SK-N-SH treated with all-trans-retinoic acid at 6 μM for 48 hours (cell line): ENCODE measurements at regions not wholly inside any gene's neighbourhood (a gene's known extent, or its start where the extent isn't known, plus 50 kb on each side); places are given as distances from the start of the nearest gene placed in this dataset.

Experiments used
- ISL1 ChIP-seq: fragments of 250-450 bp; sonication (Bioruptor Pico); IDR thresholded peaks from 2 replicates; pipeline ENCODE4 v2.1.2; 2022; ENCODE audit warnings: mild to moderate bottlenecking, moderate library complexity
- TOX ChIP-seq: fragments of 250-450 bp; sonication (Bioruptor Pico); IDR thresholded peaks from 2 replicates; pipeline ENCODE4 v1.8.0; 2021; ENCODE audit warnings: mild to moderate bottlenecking, moderate library complexity, borderline replicate concordance
- ZC3H10 ChIP-seq: fragments of 250-450 bp; sonication (Bioruptor Pico); IDR thresholded peaks from 2 replicates; pipeline ENCODE4 v1.5.1; 2021; ENCODE audit warnings: mild to moderate bottlenecking, moderate library complexity
- ZFP3 ChIP-seq: fragments of 250-450 bp; sonication (Bioruptor Pico); IDR thresholded peaks from 2 replicates; pipeline ENCODE4 v1.5.0; 2020; ENCODE audit warnings: mild to moderate bottlenecking, moderate library complexity
- ZFP30 ChIP-seq: fragments of 450-650 bp; formaldehyde crosslinking; IDR thresholded peaks from 2 replicates; pipeline ENCODE4 v1.5.0; 2022; ENCODE audit warnings: mild to moderate bottlenecking, moderate library complexity
- TF ChIP-seq, protein P1 (sequence below): fragments of 250-450 bp; sonication (Bioruptor Pico); IDR thresholded peaks from 2 replicates; pipeline ENCODE4 v1.8.0; 2020; ENCODE audit warnings: mild to moderate bottlenecking, moderate library complexity, borderline replicate concordance

DNA sequence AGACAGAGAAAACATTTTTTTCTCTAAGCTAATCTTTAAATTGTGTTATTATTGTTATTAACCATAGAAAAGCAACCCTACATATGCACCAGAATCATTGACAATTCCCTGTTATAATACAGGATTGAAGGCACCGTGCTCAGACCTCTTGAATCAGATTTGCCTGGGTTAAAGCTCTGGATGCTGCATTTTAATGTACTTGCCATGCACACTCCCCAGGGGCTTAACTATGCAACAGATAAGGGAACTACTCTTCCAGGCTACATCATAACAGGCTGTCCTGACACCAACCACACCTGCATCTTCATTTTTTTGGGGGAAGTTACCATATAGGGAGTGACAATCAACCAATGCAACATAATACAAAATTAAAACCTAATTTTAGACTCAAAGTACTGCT, 1187.6 kb upstream of the CDH8 start:
- TF ChIP-seq TOX (CRISPR knock-in tag): no peak
- TF ChIP-seq, protein P1, sequence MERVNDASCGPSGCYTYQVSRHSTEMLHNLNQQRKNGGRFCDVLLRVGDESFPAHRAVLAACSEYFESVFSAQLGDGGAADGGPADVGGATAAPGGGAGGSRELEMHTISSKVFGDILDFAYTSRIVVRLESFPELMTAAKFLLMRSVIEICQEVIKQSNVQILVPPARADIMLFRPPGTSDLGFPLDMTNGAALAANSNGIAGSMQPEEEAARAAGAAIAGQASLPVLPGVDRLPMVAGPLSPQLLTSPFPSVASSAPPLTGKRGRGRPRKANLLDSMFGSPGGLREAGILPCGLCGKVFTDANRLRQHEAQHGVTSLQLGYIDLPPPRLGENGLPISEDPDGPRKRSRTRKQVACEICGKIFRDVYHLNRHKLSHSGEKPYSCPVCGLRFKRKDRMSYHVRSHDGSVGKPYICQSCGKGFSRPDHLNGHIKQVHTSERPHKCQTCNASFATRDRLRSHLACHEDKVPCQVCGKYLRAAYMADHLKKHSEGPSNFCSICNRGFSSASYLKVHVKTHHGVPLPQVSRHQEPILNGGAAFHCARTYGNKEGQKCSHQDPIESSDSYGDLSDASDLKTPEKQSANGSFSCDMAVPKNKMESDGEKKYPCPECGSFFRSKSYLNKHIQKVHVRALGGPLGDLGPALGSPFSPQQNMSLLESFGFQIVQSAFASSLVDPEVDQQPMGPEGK (CRISPR knock-in tag): no peak
- no peak for TF ChIP-seq ZFP3
- no peak for TF ChIP-seq ISL1
- no peak for TF ChIP-seq ZFP30 (CRISPR knock-in tag)
- no peak for TF ChIP-seq ZC3H10
